ENCODE measurements at regions not wholly inside any gene's neighbourhood (a gene's known extent, or its start where the extent isn't known, plus 50 kb on each side); places are given as distances from the start of the nearest gene placed in this dataset.

- no TSS peak for BruUV-seq (replicated peaks)
- dilution Hi-C loops (cut with MboI; ENCODE audit: extremely low pct_ligation_motif_present, low sequenced_read_pairs) (no loop called here), intact Hi-C loops (cut with micrococcal nuclease) (loop anchor here (1.0 kb wide), 2 partner anchors 62 to 91 kb away; partner anchors contain the start of gene ANKRD10)
- FAIRE-seq (peak; percentile 85), DNase-seq (ENCODE audit: low read depth, low spot score) (peak; percentile 77)
- Histone ChIP-seq H3K36me3 (ENCODE audit: control insufficient read depth in 2 of 2, extremely low read depth in 1 of 2, insufficient read depth in 2 of 2, low read length in 2 of 2) (no peaks in the 10 kb centered on the region), H4K20me1 (replicated peaks; ENCODE audit: control insufficient read depth, extremely low read depth, insufficient read depth, low read length) (no peaks in the 10 kb centered on the region), H2AFZ (ENCODE audit: low read depth, low read length) (peak overlapping the region; percentile 8), H3K4me2 (ENCODE audit: insufficient read depth, low read length) (peak overlapping the region; percentile 23), H3K9ac (replicated peaks; ENCODE audit: extremely low read depth, insufficient read depth, low read length) (peak overlapping the region; percentile 10), H3K9me3 (replicated peaks; ENCODE audit: control insufficient read depth, insufficient read depth, low read length) (no peaks in the 10 kb centered on the region), H3K79me2 (ENCODE audit: control insufficient read depth, insufficient read depth, low read length) (no peaks in the 10 kb centered on the region), H3K9me1 (replicated peaks; ENCODE audit: control insufficient read depth, extremely low read depth, insufficient read depth, low read length) (no peaks in the 10 kb centered on the region), H3K27ac (ENCODE audit: insufficient read depth, low read depth, low read length) (peak overlapping the region; percentile 36), H3K27me3 (ENCODE audit: control insufficient read depth in 2 of 2, insufficient read depth in 2 of 2, low read length in 2 of 2) (peaks cover 0 to 7% of the 10 kb centered on the region in 2 experiments), H3K4me1 (ENCODE audit: control insufficient read depth, extremely low read depth, insufficient read depth, low read length) (peaks cover 17% of the 10 kb centered on the region), H3K4me3 (replicated peaks in 1 of 3; ENCODE audit: insufficient read depth in 1 of 3, low read depth in 1 of 3, low read length in 3 of 3) (no peak overlapping the region)
- POLR2A ChIA-PET, result no interaction called here
- CTCF ChIA-PET, result interaction anchor here (0.7 to 1.8 kb wide), 9 partner anchors 10 to 92 kb away, joined by 3 to 7 read pairs (median 4); partner anchors contain the start of gene ANKRD10
- TF ChIP-seq, protein P1, sequence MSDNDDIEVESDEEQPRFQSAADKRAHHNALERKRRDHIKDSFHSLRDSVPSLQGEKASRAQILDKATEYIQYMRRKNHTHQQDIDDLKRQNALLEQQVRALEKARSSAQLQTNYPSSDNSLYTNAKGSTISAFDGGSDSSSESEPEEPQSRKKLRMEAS (IDR thresholded peaks at IDR 0.05; ENCODE audit: insufficient read depth, insufficient read length), result peak; percentile 9
- TF ChIP-seq JUN (IDR thresholded peaks at IDR 0.05; ENCODE audit: borderline replicate concordance, insufficient read depth, insufficient read length, low read depth) (no peak), MYC (IDR thresholded peaks at IDR 0.05; ENCODE audit: low read depth, low read length) (no peak), GATA2 (IDR thresholded peaks at IDR 0.05; ENCODE audit: insufficient read depth, insufficient read length, low read depth, low read length) (no peak), POLR2AphosphoS5 (IDR thresholded peaks at IDR 0.05; ENCODE audit: insufficient read depth, low read depth, low read length) (no peak), FOS (IDR thresholded peaks at IDR 0.05; ENCODE audit: borderline replicate concordance, insufficient read depth, low read length) (peak; percentile 43), EZH2 (IDR thresholded peaks at IDR 0.05; ENCODE audit: borderline replicate concordance, low read depth, low read length, severe bottlenecking) (no peak), POLR2A (IDR thresholded peaks at IDR 0.05; ENCODE audit: low read depth, low read length) (no peak), CTCF (IDR thresholded peaks at IDR 0.05; ENCODE audit: extremely low read depth in 1 of 2, insufficient read depth in 1 of 2, low read depth in 1 of 2, low read length in 2 of 2) (no peak)
These were observed 91.7 kb upstream of the ANKRD10 start for GRCh38 chr13:111006506-111007031.

Measured in endothelial cell of umbilical vein (primary cell).